NCI-H446 treated with DMSO at 0.1 percent for 48 hours (cell line): ENCODE measurements at regions not wholly inside any gene's neighbourhood (a gene's known extent, or its start where the extent isn't known, plus 50 kb on each side); places are given as distances from the start of the nearest gene placed in this dataset.

Experiments
- DNase-seq: peaks from one replicate; lab custom pipeline; 2025; lab: John Stamatoyannopoulos, UW

GRCh38 chr1:222370081-222370912 is 177.6 kb downstream of the HHIPL2 start:
- no peak for DNase-seq

GRCh38 chr1:222369148-222369547 is 178.8 kb downstream of the HHIPL2 start:
- DNase-seq = no peak

GRCh38 chr1:222358100-222358499 is 189.8 kb downstream of the HHIPL2 start:
- no peak for DNase-seq

- no peak for DNase-seq
These were observed 190.7 kb downstream of the HHIPL2 start for GRCh38 chr1:222357252-222357651.

- DNase-seq = peak; percentile 73
These were observed 200.3 kb downstream of the HHIPL2 start for GRCh38 chr1:222347627-222348026.

- DNase-seq = peak; percentile 58
These were observed 200.9 kb downstream of the HHIPL2 start for GRCh38 chr1:222346955-222347354.

- DNase-seq = no peak
These were observed 208.4 kb downstream of the HHIPL2 start for GRCh38 chr1:222339376-222339947.

GRCh38 chr1:222335586-222335985 is 212.3 kb downstream of the HHIPL2 start:
- no peak for DNase-seq

GRCh38 chr1:222334026-222334680 is 213.8 kb downstream of the HHIPL2 start:
- DNase-seq = no peak

GRCh38 chr1:222331765-222332164 is 216.1 kb downstream of the HHIPL2 start:
- DNase-seq = no peak

- DNase-seq = no peak
These were observed 216.6 kb downstream of the HHIPL2 start for GRCh38 chr1:222331340-222331739.

GRCh38 chr1:222329493-222330045 is 218.3 kb downstream of the HHIPL2 start:
- DNase-seq = no peak

- DNase-seq = no peak
These were observed 221.2 kb downstream of the HHIPL2 start for GRCh38 chr1:222326710-222327036.

GRCh38 chr1:222326006-222326709 is 221.7 kb downstream of the HHIPL2 start:
- DNase-seq = no peak

- DNase-seq = no peak
These were observed 222.4 kb downstream of the HHIPL2 start for GRCh38 chr1:222325506-222325905.

GRCh38 chr1:222314839-222315238 is 233.1 kb downstream of the HHIPL2 start:
- DNase-seq = no peak

GRCh38 chr1:222310836-222311235 is 237.1 kb downstream of the HHIPL2 start:
- DNase-seq = no peak

GRCh38 chr1:222307621-222308020 is 240.3 kb downstream of the HHIPL2 start:
- no peak for DNase-seq

GRCh38 chr1:222306512-222306911 is 241.4 kb downstream of the HHIPL2 start:
- no peak for DNase-seq

- DNase-seq = no peak
These were observed 241.9 kb downstream of the HHIPL2 start for GRCh38 chr1:222306011-222306410.

GRCh38 chr1:222301652-222302051 is 246.3 kb downstream of the HHIPL2 start:
- no peak for DNase-seq

GRCh38 chr1:222299524-222299923 is 248.4 kb downstream of the HHIPL2 start:
- DNase-seq = no peak
